Stimulated activated CD4-positive, alpha-beta T cell treated with anti-CD3 and anti-CD28 coated beads, Interleukin-1b, Interleukin-23, amount 100 ng/mL, for 1 hour (primary cell): ENCODE measurements at regions not wholly inside any gene's neighbourhood (a gene's known extent, or its start where the extent isn't known, plus 50 kb on each side); places are given as distances from the start of the nearest gene placed in this dataset.

Source experiments
- DNase-seq, 2 donors: peaks; one replicate each; pipeline ENCODE4 v3.0.0-alpha.2; 2020; ENCODE audit warnings: low read depth in 2 of 2

- DNase-seq = no peak
These were observed 51.4 kb upstream of the NPVF start for GRCh38 chr7:25279705-25280104.

- no peak for DNase-seq
These were observed 51.9 kb upstream of the NPVF start for GRCh38 chr7:25280181-25280580.

- no peak for DNase-seq
These were observed 53.9 kb upstream of the NPVF start for GRCh38 chr7:25282194-25282593.

GRCh38 chr7:25286756-25287155 is 58.5 kb upstream of the NPVF start:
- DNase-seq = no peak

GRCh38 chr7:25287291-25287690 is 59.0 kb upstream of the NPVF start:
- no peak for DNase-seq

GRCh38 chr7:25288556-25289307 is 60.4 kb upstream of the NPVF start:
- DNase-seq = no peak

GRCh38 chr7:25289518-25289917 is 61.2 kb upstream of the NPVF start:
- DNase-seq = no peak

GRCh38 chr7:25294624-25295023 is 66.3 kb upstream of the NPVF start:
- no peak for DNase-seq

GRCh38 chr7:25295387-25295786 is 67.1 kb upstream of the NPVF start:
- no peak for DNase-seq

- DNase-seq = no peak
These were observed 67.8 kb upstream of the NPVF start for GRCh38 chr7:25296086-25296485.

- DNase-seq = no peak
These were observed 69.0 kb upstream of the NPVF start for GRCh38 chr7:25297278-25297677.

- DNase-seq = no peak
These were observed 75.2 kb upstream of the NPVF start for GRCh38 chr7:25303281-25304181.

- no peak for DNase-seq
These were observed 76.4 kb upstream of the NPVF start for GRCh38 chr7:25304691-25305090.

GRCh38 chr7:25305831-25306230 is 77.5 kb upstream of the NPVF start:
- DNase-seq = no peak

GRCh38 chr7:25307624-25308023 is 79.3 kb upstream of the NPVF start:
- DNase-seq = no peak

- DNase-seq = no peak
These were observed 80.0 kb upstream of the NPVF start for GRCh38 chr7:25308246-25308645.

- DNase-seq = no peak
These were observed 80.8 kb upstream of the NPVF start for GRCh38 chr7:25308906-25309705.

GRCh38 chr7:25310896-25311295 is 82.6 kb upstream of the NPVF start:
- DNase-seq = no peak

- DNase-seq = no peak
These were observed 83.1 kb upstream of the NPVF start for GRCh38 chr7:25311346-25311745.

GRCh38 chr7:25312968-25313367 is 84.7 kb upstream of the NPVF start:
- DNase-seq = no peak

GRCh38 chr7:25313526-25313925 is 85.2 kb upstream of the NPVF start:
- no peak for DNase-seq

- DNase-seq = no peak
These were observed 85.9 kb upstream of the NPVF start for GRCh38 chr7:25314094-25314730.
